GM21360 (cell line): ENCODE measurements at regions not wholly inside any gene's neighbourhood (a gene's known extent, or its start where the extent isn't known, plus 50 kb on each side); places are given as distances from the start of the nearest gene placed in this dataset.

ENCODE experiments used
- ATAC-seq: cut with Tn5 transposase; IDR thresholded peaks from one replicate; pipeline ENCODE4 v1.9.1; 2021; ENCODE audit warnings: mild to moderate bottlenecking, moderate library complexity; ENCODE audit not compliant: unreplicated experiment

GRCh38 chr2:67516362-67516761, 119.2 kb downstream of the ETAA1 start:
- no peak for ATAC-seq

GRCh38 chr2:67516899-67517530, 119.9 kb downstream of the ETAA1 start:
- ATAC-seq, result no peak

GRCh38 chr2:67522148-67522547, 125.0 kb downstream of the ETAA1 start:
- ATAC-seq, result no peak

GRCh38 chr2:67524213-67524612, 127.1 kb downstream of the ETAA1 start:
- no peak for ATAC-seq

- no peak for ATAC-seq
These were observed 127.6 kb downstream of the ETAA1 start for GRCh38 chr2:67524777-67525176.

GRCh38 chr2:67526283-67526682, 129.2 kb downstream of the ETAA1 start:
- no peak for ATAC-seq

GRCh38 chr2:67528320-67528719, 131.2 kb downstream of the ETAA1 start:
- ATAC-seq, result no peak

- ATAC-seq, result no peak
These were observed 135.3 kb downstream of the ETAA1 start for GRCh38 chr2:67532387-67532786.

GRCh38 chr2:67534745-67535144, 137.6 kb downstream of the ETAA1 start:
- ATAC-seq, result no peak

- no peak for ATAC-seq
These were observed 143.8 kb downstream of the ETAA1 start for GRCh38 chr2:67540962-67541361.

- ATAC-seq, result no peak
These were observed 147.2 kb downstream of the ETAA1 start for GRCh38 chr2:67544286-67544685.

GRCh38 chr2:67548317-67549201, 151.4 kb downstream of the ETAA1 start:
- ATAC-seq, result no peak

GRCh38 chr2:67559156-67559555, 162.0 kb downstream of the ETAA1 start:
- no peak for ATAC-seq

- no peak for ATAC-seq
These were observed 163.8 kb downstream of the ETAA1 start for GRCh38 chr2:67560771-67561456.

- ATAC-seq, result no peak
These were observed 164.4 kb downstream of the ETAA1 start for GRCh38 chr2:67561457-67561965.

GRCh38 chr2:67564076-67564475, 166.9 kb downstream of the ETAA1 start:
- ATAC-seq, result no peak

- ATAC-seq, result no peak
These were observed 167.5 kb downstream of the ETAA1 start for GRCh38 chr2:67564626-67565025.

GRCh38 chr2:67565262-67565661, 168.1 kb downstream of the ETAA1 start:
- no peak for ATAC-seq

GRCh38 chr2:67565761-67566160, 168.6 kb downstream of the ETAA1 start:
- ATAC-seq, result no peak

GRCh38 chr2:67566285-67566684, 169.2 kb downstream of the ETAA1 start:
- ATAC-seq, result no peak

GRCh38 chr2:67566958-67567635, 170.0 kb downstream of the ETAA1 start:
- ATAC-seq, result no peak
